PC-9 (cell line): ENCODE measurements at regions not wholly inside any gene's neighbourhood (a gene's known extent, or its start where the extent isn't known, plus 50 kb on each side); places are given as distances from the start of the nearest gene placed in this dataset.

Experiments
- EZH2 ChIP-seq: fragments of 200-600 bp; sonication (generic); IDR thresholded peaks from 2 replicates; pipeline ENCODE4 v1.8.0; 2017; ENCODE audit warnings: antibody characterized with exemption, low read depth
- TF ChIP-seq, protein P1 (sequence below): fragments of 200-600 bp; sonication (generic); conservative IDR thresholded peaks from 2 replicates; pipeline ENCODE4 v1.6.1; 2017; ENCODE audit warnings: mixed run types, antibody characterized with exemption, mild to moderate bottlenecking, moderate library complexity

GRCh38 chr16:26457882-26458281 lies 608.8 kb upstream of the C16orf82 start:
- TF ChIP-seq EZH2, result no peak
- TF ChIP-seq, protein P1, sequence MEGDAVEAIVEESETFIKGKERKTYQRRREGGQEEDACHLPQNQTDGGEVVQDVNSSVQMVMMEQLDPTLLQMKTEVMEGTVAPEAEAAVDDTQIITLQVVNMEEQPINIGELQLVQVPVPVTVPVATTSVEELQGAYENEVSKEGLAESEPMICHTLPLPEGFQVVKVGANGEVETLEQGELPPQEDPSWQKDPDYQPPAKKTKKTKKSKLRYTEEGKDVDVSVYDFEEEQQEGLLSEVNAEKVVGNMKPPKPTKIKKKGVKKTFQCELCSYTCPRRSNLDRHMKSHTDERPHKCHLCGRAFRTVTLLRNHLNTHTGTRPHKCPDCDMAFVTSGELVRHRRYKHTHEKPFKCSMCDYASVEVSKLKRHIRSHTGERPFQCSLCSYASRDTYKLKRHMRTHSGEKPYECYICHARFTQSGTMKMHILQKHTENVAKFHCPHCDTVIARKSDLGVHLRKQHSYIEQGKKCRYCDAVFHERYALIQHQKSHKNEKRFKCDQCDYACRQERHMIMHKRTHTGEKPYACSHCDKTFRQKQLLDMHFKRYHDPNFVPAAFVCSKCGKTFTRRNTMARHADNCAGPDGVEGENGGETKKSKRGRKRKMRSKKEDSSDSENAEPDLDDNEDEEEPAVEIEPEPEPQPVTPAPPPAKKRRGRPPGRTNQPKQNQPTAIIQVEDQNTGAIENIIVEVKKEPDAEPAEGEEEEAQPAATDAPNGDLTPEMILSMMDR, result no peak
